GM18517 (cell line): ENCODE measurements at regions not wholly inside any gene's neighbourhood (a gene's known extent, or its start where the extent isn't known, plus 50 kb on each side); places are given as distances from the start of the nearest gene placed in this dataset.

Experiments
- ATAC-seq: cut with Tn5 transposase; IDR thresholded peaks from one replicate; pipeline ENCODE4 v1.9.1; 2021; ENCODE audit warnings: mild to moderate bottlenecking, moderate library complexity; ENCODE audit not compliant: unreplicated experiment

DNA sequence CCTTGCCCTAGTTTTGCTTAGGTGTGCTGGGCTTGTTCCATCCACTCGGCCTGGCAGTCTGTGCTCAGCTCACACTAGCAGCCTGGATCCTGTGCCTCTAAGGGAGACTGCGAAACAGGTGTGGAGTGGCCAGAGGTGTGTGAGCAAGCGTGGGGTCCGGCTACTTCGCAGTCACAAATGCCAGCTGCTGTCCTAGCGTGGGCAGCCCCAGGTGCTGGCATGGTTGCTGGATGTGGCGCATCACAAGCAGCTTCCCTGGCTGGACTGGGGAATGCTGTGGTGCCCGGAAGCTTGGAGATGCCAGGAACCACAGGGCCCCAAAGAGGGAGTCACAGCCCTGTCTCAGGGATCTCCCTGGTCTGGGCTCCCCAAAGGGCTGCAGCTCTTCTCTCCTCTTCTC is 119.0 kb upstream of the TMEFF2 start:
- ATAC-seq: no peak

DNA sequence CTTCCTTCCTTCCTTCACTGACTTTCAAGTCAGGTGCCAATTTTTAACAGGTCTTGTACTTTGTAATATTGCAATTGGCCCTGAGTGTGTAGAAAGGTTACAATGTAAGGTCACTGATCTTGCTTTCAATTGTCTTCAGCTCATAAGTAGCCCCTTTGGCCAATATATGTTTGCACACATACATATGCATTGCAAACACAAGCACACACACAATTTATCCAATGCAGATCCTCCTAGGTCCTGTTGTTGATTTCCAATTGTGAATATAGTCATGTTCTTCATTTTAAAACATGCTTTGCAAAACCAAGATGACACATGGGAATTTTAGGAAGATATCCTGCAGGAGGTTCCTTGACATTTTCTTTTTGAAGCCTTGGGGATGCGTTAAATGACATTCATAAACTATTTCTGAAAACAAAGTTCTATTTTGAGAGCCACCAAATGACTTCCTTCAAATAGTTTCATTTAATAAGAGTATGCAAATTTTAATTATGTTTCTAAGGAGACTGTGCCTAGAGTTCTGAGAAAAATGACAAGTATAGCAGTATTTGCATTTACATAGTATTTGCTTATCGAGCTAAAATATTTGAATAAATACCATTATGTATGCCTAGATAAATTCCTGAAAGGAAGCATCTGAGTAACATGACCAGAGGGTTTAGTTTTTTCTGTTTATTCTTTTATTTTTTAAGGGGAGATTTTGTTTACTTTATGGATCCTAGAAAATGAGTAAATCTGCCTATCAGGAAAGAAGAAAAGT is 117.1 kb upstream of the TMEFF2 start:
- ATAC-seq: no peak

DNA sequence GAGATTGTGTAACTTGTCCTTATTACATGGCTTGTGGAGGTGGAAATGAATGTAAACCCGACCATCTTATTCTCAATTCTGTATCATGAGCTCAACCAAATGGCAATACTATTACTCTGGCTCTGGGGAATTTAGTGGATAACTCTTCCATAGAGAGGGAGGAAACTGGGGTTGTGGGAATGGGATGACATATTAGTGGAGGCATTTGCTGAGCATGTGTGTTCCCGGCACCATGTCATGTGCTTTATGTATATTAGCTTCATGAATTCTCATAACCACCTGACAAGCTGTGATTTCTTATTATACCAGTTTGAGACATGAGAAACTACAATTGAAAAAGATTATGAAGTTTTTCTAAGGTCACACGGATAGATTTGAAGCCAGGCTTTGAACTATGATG is 112.8 kb upstream of the TMEFF2 start:
- no peak for ATAC-seq

DNA sequence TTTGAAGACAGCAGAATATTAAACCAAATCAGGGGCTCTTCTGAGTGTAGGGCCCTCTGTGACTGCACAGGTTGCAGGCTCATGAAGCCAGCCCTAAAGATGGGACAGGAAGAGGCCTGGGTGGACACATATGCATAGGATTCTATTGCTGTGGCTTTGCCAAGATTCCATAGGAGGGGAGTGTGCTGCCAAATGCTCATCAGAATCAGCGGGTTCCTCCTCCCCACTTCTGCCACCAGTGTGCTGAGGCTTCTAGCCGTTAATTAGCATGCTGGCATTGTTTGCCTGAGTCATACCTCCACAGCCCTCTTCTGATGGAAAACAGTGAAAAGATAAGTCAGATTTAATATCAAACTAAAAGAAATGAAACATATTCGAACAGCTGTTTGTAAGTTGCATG is 103.9 kb upstream of the TMEFF2 start:
- no peak for ATAC-seq

DNA sequence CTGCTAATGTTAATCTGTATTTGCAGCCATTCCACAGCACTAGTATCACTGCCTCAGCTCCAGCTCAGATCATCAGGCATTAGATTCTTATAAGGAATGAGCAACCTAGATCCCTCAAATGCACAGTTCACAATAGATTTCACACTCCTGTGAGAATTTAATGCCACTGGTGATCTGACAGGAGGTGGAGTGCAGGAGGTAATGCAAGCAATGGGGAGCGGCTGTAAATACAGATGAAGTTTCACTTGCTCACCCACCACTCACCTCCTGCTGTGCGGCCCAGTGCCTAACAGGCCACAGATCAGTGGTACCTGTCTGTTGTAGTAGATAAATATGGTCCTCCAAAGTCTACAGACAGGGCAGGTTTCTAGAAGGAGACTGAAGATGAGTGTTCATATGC is 97.7 kb upstream of the TMEFF2 start:
- ATAC-seq: no peak

DNA sequence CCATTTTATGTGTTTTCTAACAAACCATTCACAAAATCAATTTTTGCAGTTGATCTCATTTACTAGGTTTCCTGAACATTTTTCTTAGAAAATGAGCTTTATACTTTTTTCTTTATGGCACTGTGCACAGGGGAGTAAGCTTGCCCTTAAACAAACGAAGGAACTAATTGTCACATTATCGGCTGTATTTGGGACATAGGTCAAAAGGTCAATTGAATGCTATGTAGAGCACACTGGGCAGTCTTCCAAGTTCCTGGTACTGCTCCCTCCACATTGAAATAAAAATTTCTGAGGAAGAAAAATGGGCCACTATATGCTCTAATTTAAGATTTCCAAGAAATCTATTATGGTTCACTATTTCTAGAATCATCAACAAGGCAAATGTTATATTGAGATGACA is 93.6 kb upstream of the TMEFF2 start:
- no peak for ATAC-seq

DNA sequence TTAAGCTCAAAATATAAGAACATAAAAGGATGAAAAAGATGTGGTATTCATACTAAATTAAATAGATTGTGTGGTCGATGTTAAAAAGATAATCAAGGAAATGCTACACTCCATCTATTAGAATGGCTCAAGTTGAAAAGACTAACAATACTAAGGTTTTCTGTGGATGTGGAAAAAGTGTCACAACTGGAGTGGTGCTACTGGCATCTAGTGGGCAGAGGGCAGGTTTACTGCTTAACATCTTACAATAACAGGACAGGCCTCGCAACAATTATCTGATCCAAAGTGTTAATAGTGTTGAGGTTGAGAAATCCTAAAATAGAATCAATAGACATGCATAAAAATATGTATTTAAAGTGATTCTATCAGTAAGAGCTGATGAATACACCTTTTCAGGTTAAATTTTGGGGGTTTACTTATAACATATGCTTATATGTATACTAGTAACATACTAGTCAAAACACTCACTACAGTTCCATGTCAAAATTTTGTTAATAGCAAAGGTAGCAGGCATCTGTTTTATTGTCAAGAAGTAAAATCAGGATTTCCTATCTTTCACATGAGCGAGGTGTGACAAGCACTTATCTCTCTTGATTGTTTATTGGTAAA is 91.5 kb upstream of the TMEFF2 start:
- ATAC-seq: no peak

DNA sequence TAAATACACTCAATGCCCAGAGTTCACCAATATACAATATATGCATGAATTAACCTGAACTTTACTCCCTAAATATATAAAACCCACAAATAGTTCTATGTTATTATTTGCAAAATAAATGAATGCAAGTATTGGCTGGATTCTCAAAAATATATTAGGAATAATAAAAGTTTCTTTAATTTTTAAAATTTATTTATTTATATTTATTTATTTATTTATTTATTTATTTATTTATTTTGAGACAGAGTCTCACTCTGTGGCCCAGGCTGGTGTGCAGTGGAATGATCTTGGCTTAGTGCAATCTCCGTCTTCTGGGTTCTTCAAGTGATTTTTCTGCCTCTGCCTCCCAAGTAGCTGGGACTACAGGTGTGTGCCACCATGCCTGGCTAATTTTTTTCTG is 88.7 kb upstream of the TMEFF2 start:
- no peak for ATAC-seq

DNA sequence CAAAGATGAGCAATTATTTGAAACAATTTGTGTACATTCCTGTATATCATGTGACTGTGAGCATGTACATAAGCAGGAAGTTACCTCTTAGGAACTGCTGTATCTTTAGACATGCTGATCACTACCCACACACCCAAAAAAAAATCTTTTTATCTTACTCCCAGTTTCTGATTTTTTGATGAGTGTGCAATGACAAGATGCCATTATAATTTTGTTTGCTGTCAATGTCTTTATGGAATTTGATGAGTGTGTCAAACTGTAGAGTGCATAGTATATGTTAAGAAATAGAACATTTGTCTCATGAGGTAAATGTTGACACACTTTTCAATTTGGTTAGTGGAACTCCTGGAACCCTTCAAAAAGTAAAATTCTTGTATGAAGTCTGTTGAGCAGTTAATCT is 84.0 kb upstream of the TMEFF2 start:
- no peak for ATAC-seq

DNA sequence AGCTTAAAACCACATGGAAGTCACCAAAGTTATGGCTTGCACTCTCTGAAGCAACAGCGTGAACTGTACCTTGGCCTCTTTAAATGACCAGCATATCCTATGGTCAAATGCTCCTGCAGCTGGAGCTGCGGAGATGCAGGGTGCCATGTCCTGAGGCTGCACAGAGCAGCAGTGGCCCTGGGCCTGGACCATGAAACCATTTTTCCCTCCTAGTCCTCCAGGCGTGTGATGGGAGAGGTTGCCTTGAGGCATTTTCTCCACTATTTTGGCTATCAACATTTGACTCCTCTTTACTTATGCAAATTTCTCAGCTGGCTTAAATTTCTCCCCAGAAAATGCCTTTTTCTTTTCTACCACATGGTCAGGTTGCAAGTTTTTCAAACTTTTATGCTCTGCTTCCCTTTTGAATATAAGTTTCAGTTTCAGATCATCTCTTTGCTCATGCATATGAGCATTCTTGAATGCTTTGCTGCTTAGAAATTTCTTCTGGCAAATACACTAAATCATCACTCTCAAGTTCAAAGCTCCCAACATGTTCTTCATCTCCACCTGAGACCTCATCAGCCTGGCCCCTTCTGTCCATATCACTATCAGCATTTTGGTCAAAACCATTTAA is 82.9 kb upstream of the TMEFF2 start:
- ATAC-seq: no peak

DNA sequence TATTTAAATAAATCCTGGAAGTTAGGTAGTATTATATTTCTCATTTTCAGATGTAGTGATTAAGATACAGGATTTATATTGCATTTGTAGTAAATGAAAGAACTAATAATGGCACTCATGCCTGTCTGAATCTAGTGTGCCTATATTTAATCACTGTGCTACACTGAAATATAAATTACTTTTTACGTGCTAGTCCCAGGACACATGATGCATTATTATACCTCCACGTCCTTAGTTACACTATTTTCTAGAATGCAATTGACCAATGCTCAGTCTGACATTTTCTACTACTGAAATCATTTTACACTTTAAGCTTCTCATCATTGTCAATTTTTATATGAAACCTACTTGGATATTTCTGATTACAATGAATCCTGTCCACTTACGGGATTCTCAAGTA is 80.9 kb upstream of the TMEFF2 start:
- no peak for ATAC-seq

DNA sequence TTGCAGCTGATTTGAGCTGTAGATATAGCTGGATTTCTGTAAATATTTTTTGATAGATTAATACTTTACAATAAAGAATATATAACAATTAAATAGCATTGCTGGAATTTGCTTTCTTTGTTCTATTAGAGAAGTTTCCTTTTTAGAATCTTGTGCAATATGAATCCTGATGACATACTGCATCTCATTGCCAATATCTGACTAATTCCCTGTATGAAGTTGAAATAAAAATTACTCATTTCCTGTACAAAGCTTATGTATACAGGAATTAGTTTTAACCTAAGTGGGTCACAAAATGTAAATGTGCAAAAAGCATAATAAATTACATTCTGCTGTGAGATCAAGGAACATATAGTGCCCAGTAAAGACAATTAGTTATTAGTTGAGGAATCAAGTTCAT is 72.8 kb upstream of the TMEFF2 start:
- ATAC-seq: no peak

DNA sequence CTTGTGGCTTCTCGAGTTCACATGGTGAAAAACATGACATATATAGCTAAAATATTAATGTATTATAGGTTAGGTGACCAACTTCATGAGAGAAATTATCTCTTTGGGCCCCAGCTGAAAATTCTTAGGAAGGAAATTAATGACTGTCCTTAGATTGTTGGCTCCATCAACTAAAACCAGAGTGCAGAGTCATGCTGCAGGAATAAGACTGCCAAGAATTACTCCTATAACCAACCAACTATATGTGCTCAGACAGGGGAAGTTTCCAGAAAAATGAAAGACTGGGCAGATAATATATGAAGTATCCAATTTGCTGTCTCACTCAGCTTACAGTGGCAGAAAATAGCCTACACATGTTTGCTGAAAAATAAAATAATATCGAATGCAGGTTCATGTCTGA is 71.0 kb upstream of the TMEFF2 start:
- no peak for ATAC-seq

DNA sequence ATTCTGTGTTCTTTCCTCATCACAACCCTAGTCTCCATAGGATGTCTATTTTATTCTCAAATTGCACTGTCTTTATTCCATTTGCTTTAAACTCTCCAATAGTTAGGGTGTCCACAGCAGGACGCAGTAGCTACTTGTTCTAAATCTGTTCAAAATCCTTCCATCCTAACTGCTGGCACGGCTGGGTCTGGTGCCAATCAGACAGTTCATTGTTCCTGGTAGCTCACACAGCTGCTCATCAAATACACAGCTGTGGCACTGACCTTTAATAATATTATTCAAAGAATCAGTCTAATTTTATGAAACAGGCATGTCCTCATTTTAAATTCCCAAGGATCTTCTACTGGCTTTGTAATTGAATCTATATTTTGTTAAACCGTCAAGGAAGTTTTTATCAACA is 59.7 kb upstream of the TMEFF2 start:
- no peak for ATAC-seq

DNA sequence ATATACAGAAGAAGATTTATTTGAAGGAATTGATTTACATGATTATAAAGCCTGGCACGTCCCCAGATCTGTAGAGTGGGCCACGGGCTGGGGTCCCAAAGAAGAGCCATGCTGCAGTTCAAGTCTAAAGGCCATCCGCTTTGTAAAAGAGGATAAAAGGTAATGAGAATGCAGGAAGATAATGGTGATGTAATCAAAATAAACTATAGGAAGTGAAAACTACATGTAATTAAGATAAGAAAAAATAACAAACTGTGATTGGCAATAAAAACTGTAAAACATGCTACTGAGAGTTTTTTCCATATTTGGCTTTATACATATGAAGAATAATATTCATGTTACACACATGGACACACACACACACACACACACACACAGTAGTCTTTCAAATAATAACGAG is 59.0 kb upstream of the TMEFF2 start:
- no peak for ATAC-seq

DNA sequence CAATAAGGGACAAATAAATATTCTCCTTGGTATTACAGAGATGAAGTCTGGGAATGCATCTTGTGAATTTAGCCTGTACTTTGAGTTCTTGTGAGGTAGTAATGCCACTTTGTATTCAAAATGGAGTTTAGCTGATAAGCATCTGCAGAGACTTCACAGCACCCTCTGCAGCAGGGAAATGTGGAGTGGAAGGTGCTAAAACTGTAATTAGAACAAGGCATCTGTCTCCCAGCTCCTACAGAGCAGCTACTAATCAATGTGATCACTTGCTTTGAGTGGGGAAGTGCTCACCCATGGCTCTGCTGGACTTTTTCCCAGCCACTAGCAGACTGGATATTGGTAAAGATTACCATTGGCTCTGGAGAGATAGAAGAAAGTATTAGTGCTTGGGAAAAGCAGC is 56.2 kb upstream of the TMEFF2 start:
- ATAC-seq: no peak

DNA sequence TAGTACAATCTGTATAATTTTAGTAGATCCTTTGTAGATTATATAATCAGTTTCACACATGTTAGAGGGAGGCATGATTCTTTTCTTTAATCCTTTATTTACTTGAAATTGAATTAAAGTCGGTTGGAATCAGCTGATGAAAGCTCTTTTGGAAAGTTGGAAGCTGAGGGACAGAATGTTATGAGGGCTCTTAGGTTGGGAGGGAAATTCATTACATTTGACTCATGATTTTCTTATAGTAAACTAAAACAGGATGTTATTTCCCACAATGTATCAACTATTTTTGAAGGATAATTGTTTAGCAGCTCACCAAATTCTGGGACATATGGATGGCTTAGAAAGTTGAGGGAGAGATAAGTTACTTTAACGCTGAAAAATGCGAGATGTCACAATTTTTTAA is 52.7 kb upstream of the TMEFF2 start:
- no peak for ATAC-seq

DNA sequence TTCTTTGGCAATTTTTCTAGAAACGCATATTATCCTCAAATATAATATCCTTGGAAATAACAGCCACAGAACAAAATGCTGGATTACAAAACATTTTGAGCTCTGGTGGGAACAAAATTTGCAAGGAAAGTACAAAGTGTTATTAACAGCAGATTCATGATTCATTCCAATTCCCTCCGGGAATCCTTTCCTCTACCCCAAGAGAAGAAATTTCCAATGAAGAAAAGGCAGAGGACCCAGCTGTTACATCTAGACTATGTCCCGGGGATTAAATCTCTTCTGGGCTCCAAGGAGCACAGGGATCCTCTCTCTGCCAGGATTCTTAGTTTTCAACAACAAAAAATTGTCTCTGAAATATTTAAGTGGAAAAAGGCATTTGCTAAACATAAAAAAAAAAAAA is 51.6 kb upstream of the TMEFF2 start:
- ATAC-seq: no peak

DNA sequence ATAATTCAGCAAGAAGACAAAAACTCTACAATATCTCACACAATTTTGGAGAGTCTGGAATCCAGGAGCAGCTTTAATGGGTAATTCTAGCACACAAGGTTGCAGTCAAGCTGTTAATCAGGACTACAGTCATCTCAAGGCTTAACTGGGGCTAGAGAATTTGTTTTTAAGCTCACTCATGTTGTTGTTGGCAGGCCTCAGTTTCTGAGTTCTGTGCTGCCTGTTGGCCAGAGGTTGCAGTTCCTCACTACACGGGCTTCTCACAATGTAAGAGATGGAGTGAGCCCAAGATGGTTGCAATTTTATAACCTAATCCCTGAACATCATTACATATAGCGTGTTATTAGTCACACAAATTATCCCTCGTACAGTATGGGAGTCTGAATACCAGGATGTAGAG is 50.6 kb upstream of the TMEFF2 start:
- ATAC-seq: no peak
